GM21717 (cell line): ENCODE measurements at regions not wholly inside any gene's neighbourhood (a gene's known extent, or its start where the extent isn't known, plus 50 kb on each side); places are given as distances from the start of the nearest gene placed in this dataset.

Experiments used
- ATAC-seq: cut with Tn5 transposase; IDR thresholded peaks from one replicate; pipeline ENCODE4 v1.9.1; 2021; ENCODE audit warnings: mild to moderate bottlenecking, moderate library complexity; ENCODE audit not compliant: unreplicated experiment

GRCh38 chr6:133171989-133172604 is 69.1 kb upstream of the EYA4 start:
- ATAC-seq: no peak

GRCh38 chr6:133173276-133173675 is 67.9 kb upstream of the EYA4 start:
- ATAC-seq: no peak

GRCh38 chr6:133179481-133179880 is 61.7 kb upstream of the EYA4 start:
- ATAC-seq: no peak

- no peak for ATAC-seq
Measured at GRCh38 chr6:133183691-133184090, 57.5 kb upstream of the EYA4 start.

GRCh38 chr6:133184798-133185372 is 56.3 kb upstream of the EYA4 start:
- no peak for ATAC-seq

- ATAC-seq: no peak
Measured at GRCh38 chr6:133185731-133186130, 55.4 kb upstream of the EYA4 start.

- ATAC-seq: no peak
Measured at GRCh38 chr6:133187114-133187513, 54.0 kb upstream of the EYA4 start.

GRCh38 chr6:133187657-133188453 is 53.3 kb upstream of the EYA4 start:
- ATAC-seq: no peak

- ATAC-seq: no peak
Measured at GRCh38 chr6:133190912-133191311, 50.2 kb upstream of the EYA4 start.

- ATAC-seq: no peak
Measured at GRCh38 chr6:133191323-133191722, 49.8 kb upstream of the EYA4 start.
